A673 (cell line): ENCODE measurements at regions not wholly inside any gene's neighbourhood (a gene's known extent, or its start where the extent isn't known, plus 50 kb on each side); places are given as distances from the start of the nearest gene placed in this dataset.

Experiments
- BruUV-seq: library from RNA; stranded (reverse); fragments of 400-500 nt; replicated peaks from 2 replicates; lab custom pipeline; 2021; lab: Mats Ljungman, UMichigan
- CTCF ChIA-PET: fragments of 300-600 bp; sonication (Branson Sonifier 250); formaldehyde crosslinking; loops from one replicate; lab custom pipeline; 2022; ENCODE audit warnings: antibody characterized with exemption; lab: Charles Lee
- POLR2A ChIA-PET: fragments of 300-600 bp; sonication (Branson Sonifier 250); formaldehyde crosslinking; loops from one replicate; lab custom pipeline; 2022; ENCODE audit warnings: antibody characterized with exemption; ENCODE audit not compliant: low non-redundant PET; lab: Charles Lee
- DNase-seq: peaks from one replicate; pipeline ENCODE4 v3.0.0-alpha.2; 2015; ENCODE audit warnings: low spot score
- H3K27ac ChIP-seq: fragments of 200-600 bp; sonication (generic); 2 replicates; pipeline ENCODE4 v1.5.1; 2016; ENCODE audit warnings: mixed run types, low read depth, mild to moderate bottlenecking, mixed read lengths, antibody characterized with exemption, low read length; ENCODE audit not compliant: poor library complexity, severe bottlenecking
- H3K27me3 ChIP-seq: fragments of 200-600 bp; sonication (generic); replicated peaks from 2 replicates; pipeline ENCODE4 v1.6.1; 2017; ENCODE audit warnings: mixed run types, low read depth, mild to moderate bottlenecking, mixed read lengths, antibody characterized with exemption, low read length; ENCODE audit not compliant: insufficient read depth, poor library complexity
- H3K36me3 ChIP-seq: fragments of 200-600 bp; sonication (generic); 2 replicates; pipeline ENCODE4 v1.6.1; 2016; ENCODE audit warnings: mixed run types, mild to moderate bottlenecking, mixed read lengths, antibody characterized with exemption, low read length; ENCODE audit not compliant: insufficient read depth, poor library complexity, severe bottlenecking
- H3K4me1 ChIP-seq: fragments of 200-600 bp; sonication (generic); 2 replicates; pipeline ENCODE4 v1.6.1; 2017; ENCODE audit warnings: mixed run types, mild to moderate bottlenecking, mixed read lengths, antibody characterized with exemption, low read length; ENCODE audit not compliant: insufficient read depth, poor library complexity, severe bottlenecking
- H3K4me3 ChIP-seq: fragments of 200-600 bp; sonication (generic); 2 replicates; pipeline ENCODE4 v1.5.1; 2016; ENCODE audit warnings: low read depth, mixed run types, mild to moderate bottlenecking, mixed read lengths, low read length; ENCODE audit not compliant: poor library complexity, severe bottlenecking
- H3K9me3 ChIP-seq: fragments of 200-600 bp; sonication (generic); 2 replicates; pipeline ENCODE4 v1.6.1; 2016; ENCODE audit warnings: mixed run types, low read depth, mild to moderate bottlenecking, mixed read lengths, antibody characterized with exemption, low read length; ENCODE audit not compliant: poor library complexity, severe bottlenecking
- EZH2 ChIP-seq: fragments of 200-600 bp; sonication (generic); IDR thresholded peaks from 2 replicates; pipeline ENCODE4 v1.6.1; 2017; ENCODE audit warnings: borderline replicate concordance, low read depth, mild to moderate bottlenecking, mixed read lengths, antibody characterized with exemption, low read length; ENCODE audit not compliant: poor library complexity, severe bottlenecking
- intact Hi-C: fragments of 100-400 bp; cut with micrococcal nuclease; formaldehyde crosslinking; loops from one replicate; pipeline ENCODE4 v1.10.0; 2022; ENCODE audit not compliant: unreplicated experiment
- TF ChIP-seq, protein P1 (sequence below): fragments of 300-800, 200-600 bp; sonication (generic); conservative IDR thresholded peaks from 2 replicates; pipeline ENCODE4 v1.5.1; 2017; ENCODE audit warnings: low read depth, mild to moderate bottlenecking, antibody characterized with exemption, low read length, moderate library complexity, mixed read lengths

- TF ChIP-seq EZH2 = no peak
- TF ChIP-seq, protein P1, sequence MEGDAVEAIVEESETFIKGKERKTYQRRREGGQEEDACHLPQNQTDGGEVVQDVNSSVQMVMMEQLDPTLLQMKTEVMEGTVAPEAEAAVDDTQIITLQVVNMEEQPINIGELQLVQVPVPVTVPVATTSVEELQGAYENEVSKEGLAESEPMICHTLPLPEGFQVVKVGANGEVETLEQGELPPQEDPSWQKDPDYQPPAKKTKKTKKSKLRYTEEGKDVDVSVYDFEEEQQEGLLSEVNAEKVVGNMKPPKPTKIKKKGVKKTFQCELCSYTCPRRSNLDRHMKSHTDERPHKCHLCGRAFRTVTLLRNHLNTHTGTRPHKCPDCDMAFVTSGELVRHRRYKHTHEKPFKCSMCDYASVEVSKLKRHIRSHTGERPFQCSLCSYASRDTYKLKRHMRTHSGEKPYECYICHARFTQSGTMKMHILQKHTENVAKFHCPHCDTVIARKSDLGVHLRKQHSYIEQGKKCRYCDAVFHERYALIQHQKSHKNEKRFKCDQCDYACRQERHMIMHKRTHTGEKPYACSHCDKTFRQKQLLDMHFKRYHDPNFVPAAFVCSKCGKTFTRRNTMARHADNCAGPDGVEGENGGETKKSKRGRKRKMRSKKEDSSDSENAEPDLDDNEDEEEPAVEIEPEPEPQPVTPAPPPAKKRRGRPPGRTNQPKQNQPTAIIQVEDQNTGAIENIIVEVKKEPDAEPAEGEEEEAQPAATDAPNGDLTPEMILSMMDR = no peak
- intact Hi-C loops = no loop called here
- Histone ChIP-seq H3K27ac (no peak overlapping the region), H3K36me3 (peaks cover 5% of the 10 kb centered on the region), H3K9me3 (peaks cover 17% of the 10 kb centered on the region), H3K4me1 (peaks cover 17% of the 10 kb centered on the region), H3K27me3 (no peaks in the 10 kb centered on the region), H3K4me3 (no peak overlapping the region)
- ChIA-PET POLR2A (interaction anchor here (0.6 kb wide), 1 partner anchor 121 kb away, joined by 4 read pairs; no protein-coding TSS in a partner anchor), CTCF (no interaction called here)
- BruUV-seq = no TSS peak
- no peak for DNase-seq
Measured at GRCh38 chr14:96978525-96979272, 181.5 kb downstream of the VRK1 start.

DNA sequence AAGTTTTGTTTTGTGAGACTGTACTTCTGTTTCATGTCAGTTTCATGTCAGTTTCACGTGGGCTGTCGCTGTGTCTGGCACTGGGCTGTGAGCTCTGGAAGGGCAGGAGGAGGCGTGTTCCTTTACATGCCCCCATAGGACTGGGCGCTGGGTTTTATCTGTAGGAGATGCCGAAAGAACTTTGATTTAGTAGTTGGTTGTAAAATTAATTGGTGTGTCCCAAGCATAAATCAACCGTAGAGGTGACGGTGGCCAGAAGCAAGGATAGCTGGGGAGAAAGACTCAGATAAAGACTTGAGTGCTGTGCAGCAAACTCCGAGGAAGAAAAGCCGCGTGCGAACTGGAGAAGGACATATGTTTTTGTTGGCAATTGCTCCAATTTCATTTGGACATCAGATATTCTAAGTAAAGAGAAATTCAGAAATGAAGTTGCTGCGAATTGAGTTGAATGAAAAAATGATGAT, 182.5 kb downstream of the VRK1 start:
- DNase-seq = no peak
- ChIA-PET CTCF (no interaction called here), POLR2A (no interaction called here)

GRCh38 chr14:96980835-96981234, 183.7 kb downstream of the VRK1 start:
- ChIA-PET CTCF (no interaction called here), POLR2A (no interaction called here)
- Histone ChIP-seq H3K27me3 (no peaks in the 10 kb centered on the region), H3K4me3 (no peak overlapping the region), H3K36me3 (no peaks in the 10 kb centered on the region), H3K27ac (no peak overlapping the region), H3K4me1 (peaks cover 17% of the 10 kb centered on the region), H3K9me3 (no peaks in the 10 kb centered on the region)
- DNase-seq = no peak
- TF ChIP-seq, protein P1 = no peak
- TF ChIP-seq EZH2 = no peak
- BruUV-seq = no TSS peak
- intact Hi-C loops = no loop called here

More for the DNA sequence above, 182.5 kb downstream of the VRK1 start:
- peaks cover 9% of the 10 kb centered on the region for H3K9me3 ChIP-seq
- TF ChIP-seq, protein P1 = no peak
- TF ChIP-seq EZH2 = no peak
- H3K4me3 ChIP-seq = no peak overlapping the region
- peaks cover 17% of the 10 kb centered on the region for H3K4me1 ChIP-seq
- H3K27me3 ChIP-seq = no peaks in the 10 kb centered on the region
- intact Hi-C loops = no loop called here
- BruUV-seq = no TSS peak
- H3K36me3 ChIP-seq = no peaks in the 10 kb centered on the region
- no peak overlapping the region for H3K27ac ChIP-seq
